CD4-positive, alpha-beta T cell (primary cell): ENCODE measurements at regions not wholly inside any gene's neighbourhood (a gene's known extent, or its start where the extent isn't known, plus 50 kb on each side); places are given as distances from the start of the nearest gene placed in this dataset.

ENCODE experiments used
- ATAC-seq: fragments of 200-7000 bp; cut with Tn5 transposase; one replicate; pipeline ENCODE4 v1.10.0; 2022; ENCODE audit warnings: mild to moderate bottlenecking; ENCODE audit not compliant: poor library complexity
- CTCF ChIA-PET: fragments of 350-600 bp; sonication (Branson Sonifier 250); formaldehyde crosslinking; loops from one replicate; lab custom pipeline; 2021; ENCODE audit warnings: antibody characterized with exemption, inconsistent platforms; lab: Charles Lee
- POLR2A ChIA-PET: fragments of 350-600 bp; sonication (Branson Sonifier 250); formaldehyde crosslinking; loops from one replicate; lab custom pipeline; 2021; ENCODE audit warnings: antibody characterized with exemption, inconsistent platforms; lab: Charles Lee
- DNase-seq, 14 experiments: peaks; one replicate each; pipeline ENCODE4 v3.0.0-alpha.2; 2013 to 2020; ENCODE audit warnings: mixed read lengths in 2 of 14
- H3K27ac ChIP-seq, 2 donors: one replicate each; pipeline versions ENCODE4 v1.5.1 to v1.7.0; 2013; ENCODE audit warnings: low read length in 2 of 2, low read depth in 1 of 2, mild to moderate bottlenecking in 1 of 2
- H3K27me3 ChIP-seq, 2 experiments: 1 replicate in 1 of 2; 2 replicates in 1 of 2; pipeline versions ENCODE4 v1.6.1 to v1.7.0; 2013; ENCODE audit warnings: low read length in 2 of 2, control low read depth in 1 of 2, mild to moderate bottlenecking in 1 of 2, moderate library complexity in 1 of 2; ENCODE audit not compliant: insufficient read depth in 2 of 2, control insufficient read depth in 1 of 2
- H3K36me3 ChIP-seq: one replicate; pipeline ENCODE4 v1.6.1; 2013; ENCODE audit warnings: low read length, control low read depth; ENCODE audit not compliant: insufficient read depth
- H3K4me1 ChIP-seq: one replicate; pipeline ENCODE4 v1.6.1; 2013; ENCODE audit warnings: low read length, control low read depth; ENCODE audit not compliant: insufficient read depth
- H3K4me3 ChIP-seq: one replicate; pipeline ENCODE4 v1.5.1; 2013; ENCODE audit warnings: mild to moderate bottlenecking, low read length, moderate library complexity
- H3K9me3 ChIP-seq, 2 experiments: 1 replicate in 1 of 2; 2 replicates in 1 of 2; pipeline versions ENCODE4 v1.6.1 to v1.7.0; 2013; ENCODE audit warnings: low read length in 2 of 2, mild to moderate bottlenecking in 2 of 2, control low read depth in 1 of 2, moderate library complexity in 1 of 2; ENCODE audit not compliant: control insufficient read depth in 1 of 2, insufficient read depth in 1 of 2
- H3K27ac Mint-ChIP-seq: one replicate; pipeline ENCODE4 v1.8.0; 2020; ENCODE audit warnings: mixed read lengths
- H3K27me3 Mint-ChIP-seq: one replicate; pipeline ENCODE4 v1.8.0; 2021; ENCODE audit warnings: mixed read lengths
- H3K36me3 Mint-ChIP-seq: one replicate; pipeline ENCODE4 v1.8.0; 2021; ENCODE audit warnings: low read depth, mixed read lengths
- H3K4me1 Mint-ChIP-seq: one replicate; pipeline ENCODE4 v1.8.0; 2021; ENCODE audit warnings: low read depth, mixed read lengths
- H3K4me3 Mint-ChIP-seq: one replicate; pipeline ENCODE4 v1.8.0; 2020; ENCODE audit warnings: mild to moderate bottlenecking, mixed read lengths
- H3K9me3 Mint-ChIP-seq: one replicate; pipeline ENCODE4 v1.8.0; 2020; ENCODE audit warnings: mixed read lengths
- CTCF ChIP-seq: fragments of 200-600 bp; IDR thresholded peaks from one replicate; pipeline ENCODE4 v1.8.0; 2022; ENCODE audit warnings: antibody characterized with exemption, mild to moderate bottlenecking
- intact Hi-C, 2 experiments: fragments of 100-400 bp; cut with DNase I in 1 of 2; cut with micrococcal nuclease in 1 of 2; formaldehyde crosslinking; loops; one replicate each; pipeline versions ENCODE4 v1.15.1 to v1.9.0; 2023 to 2025; cut with DNase I, micrococcal nuclease

DNA sequence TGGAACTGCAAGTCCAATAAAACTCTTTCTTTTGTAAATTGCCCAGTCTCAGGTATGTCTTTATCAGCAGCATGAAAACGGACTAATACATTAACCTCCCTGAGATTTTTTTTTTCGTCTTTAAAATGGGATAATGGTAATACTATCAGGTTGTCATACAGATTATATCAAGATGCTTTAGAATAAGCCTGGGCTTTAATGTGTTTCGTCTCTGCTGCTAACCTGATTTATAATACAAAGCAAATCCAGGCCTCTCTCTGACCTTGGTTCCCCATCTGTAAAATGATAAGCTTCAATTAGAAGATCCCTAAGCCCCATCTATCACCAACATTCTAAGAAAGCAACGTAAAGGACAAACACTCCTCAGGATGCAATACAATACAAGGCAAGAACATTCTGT, 283.5 kb downstream of the LRATD1 start:
- Histone ChIP-seq H3K4me3 (no peak overlapping the region), H3K27ac (no peak overlapping the region), H3K27me3 (no peaks in the 10 kb centered on the region), H3K9me3 (no peaks in the 10 kb centered on the region), H3K36me3 (no peaks in the 10 kb centered on the region), H3K4me1 (no peaks in the 10 kb centered on the region)
- H3K4me1 Mint-ChIP-seq = no peaks in the 10 kb centered on the region
- no peaks in the 10 kb centered on the region for H3K27me3 Mint-ChIP-seq
- DNase-seq = no peak
- H3K27ac Mint-ChIP-seq = no peak overlapping the region
- H3K9me3 Mint-ChIP-seq = no peaks in the 10 kb centered on the region
- H3K36me3 Mint-ChIP-seq = no peaks in the 10 kb centered on the region
- ChIA-PET CTCF (no interaction called here), POLR2A (no interaction called here)
- no peak for ATAC-seq
- intact Hi-C loops = no loop called here
- H3K4me3 Mint-ChIP-seq = no peak overlapping the region
- no peak for TF ChIP-seq CTCF

DNA sequence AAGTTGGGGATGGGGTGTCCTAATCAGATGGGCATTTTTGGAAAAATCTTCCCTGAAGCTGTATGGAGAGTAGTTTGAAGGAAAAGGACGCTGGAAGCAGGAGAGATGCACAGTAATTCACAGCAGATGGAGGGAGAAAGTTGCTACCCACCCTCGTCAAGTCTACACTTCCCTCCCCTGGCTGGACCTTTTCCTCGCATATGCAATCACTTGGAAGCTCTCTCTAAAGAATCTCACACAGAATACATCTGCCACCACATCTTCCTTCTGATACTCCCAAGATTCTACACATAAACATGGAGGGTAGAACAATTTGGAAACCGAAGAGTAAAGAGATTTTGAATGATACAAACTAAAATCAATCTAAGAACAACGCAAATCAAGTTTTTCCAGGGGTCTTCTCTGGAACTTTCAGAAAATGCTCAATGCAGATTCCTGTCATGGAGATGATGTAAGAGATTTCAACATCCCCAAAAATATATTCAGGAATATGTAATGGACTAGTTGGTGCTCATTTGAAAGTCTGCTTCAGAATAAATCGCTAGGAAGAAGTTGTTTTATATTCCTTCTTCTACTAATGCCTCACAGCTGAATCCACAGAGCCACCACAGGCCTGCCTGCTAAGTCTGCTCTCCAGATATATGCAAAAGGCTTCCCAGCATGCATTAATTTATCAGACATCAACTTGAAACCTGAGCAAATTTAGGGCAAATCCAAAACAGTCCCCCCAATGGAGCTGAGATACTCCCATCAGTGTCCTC, 291.5 kb downstream of the LRATD1 start:
- CTCF ChIA-PET = no interaction called here
- intact Hi-C loops = no loop called here

GRCh38 chr2:14925471-14925870, 293.0 kb downstream of the LRATD1 start:
- Histone ChIP-seq H3K27ac (no peak overlapping the region), H3K36me3 (no peaks in the 10 kb centered on the region), H3K4me3 (no peak overlapping the region), H3K27me3 (no peaks in the 10 kb centered on the region), H3K9me3 (peaks cover 0 to 4% of the 10 kb centered on the region in 2 experiments), H3K4me1 (no peaks in the 10 kb centered on the region)
- no peak for ATAC-seq
- intact Hi-C loops = no loop called here
- ChIA-PET CTCF (no interaction called here), POLR2A (no interaction called here)
- Mint-ChIP-seq H3K27me3 (peaks cover 5% of the 10 kb centered on the region), H3K36me3 (no peaks in the 10 kb centered on the region), H3K27ac (no peak overlapping the region), H3K4me3 (no peak overlapping the region), H3K9me3 (no peaks in the 10 kb centered on the region), H3K4me1 (no peaks in the 10 kb centered on the region)
- no peak for DNase-seq
- no peak for TF ChIP-seq CTCF

More for the DNA sequence above, 291.5 kb downstream of the LRATD1 start:
- Mint-ChIP-seq H3K36me3 (no peaks in the 10 kb centered on the region), H3K9me3 (no peaks in the 10 kb centered on the region), H3K4me1 (no peaks in the 10 kb centered on the region), H3K4me3 (no peak overlapping the region), H3K27ac (no peak overlapping the region), H3K27me3 (no peaks in the 10 kb centered on the region)
- no peak for TF ChIP-seq CTCF
- no peaks in the 10 kb centered on the region for H3K4me1 ChIP-seq
- H3K4me3 ChIP-seq = no peak overlapping the region
- no peak for DNase-seq
- H3K9me3 ChIP-seq = peaks cover 0 to 4% of the 10 kb centered on the region in 2 experiments
- H3K27ac ChIP-seq = no peak overlapping the region
- POLR2A ChIA-PET = no interaction called here
- H3K36me3 ChIP-seq = no peaks in the 10 kb centered on the region
- no peak for ATAC-seq
- no peaks in the 10 kb centered on the region for H3K27me3 ChIP-seq
